SIG-M5 treated with dmso at 0.1 percent for 504 hours (cell line): ENCODE measurements at regions not wholly inside any gene's neighbourhood (a gene's known extent, or its start where the extent isn't known, plus 50 kb on each side); places are given as distances from the start of the nearest gene placed in this dataset.
"Not testable (repeated sequence)": the region's sequence is repeated elsewhere in the genome, so short reads cannot be mapped to it uniquely, and the experiment has no call there.

Experiments used
- DNase-seq: peaks from one replicate; lab custom pipeline; 2025; ENCODE audit not compliant: unreplicated experiment; lab: John Stamatoyannopoulos, UW

DNA sequence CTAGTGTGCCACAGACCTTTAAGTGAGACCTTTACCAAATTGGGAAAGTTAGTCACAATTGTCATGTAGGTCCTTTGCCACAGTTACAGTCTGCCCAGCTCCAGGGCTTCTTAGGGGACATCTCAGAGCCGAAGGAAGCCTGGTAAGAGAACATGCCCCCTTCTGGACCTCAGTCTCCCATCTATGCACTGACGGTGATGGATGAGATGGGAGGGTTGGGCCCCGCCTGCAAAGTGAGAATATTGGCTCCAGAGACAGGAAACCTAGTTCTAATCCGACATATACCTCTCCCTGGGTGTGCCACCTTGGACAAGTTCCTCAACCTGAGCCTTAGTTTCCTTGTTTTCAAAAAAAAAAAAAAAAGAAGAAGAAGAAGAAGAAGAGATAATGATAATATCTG lies 85.1 kb upstream of the NAV2 start:
- DNase-seq = no peak

GRCh38 chr11:19625438-19625837 lies 87.2 kb upstream of the NAV2 start:
- DNase-seq = peak; percentile 54

DNA sequence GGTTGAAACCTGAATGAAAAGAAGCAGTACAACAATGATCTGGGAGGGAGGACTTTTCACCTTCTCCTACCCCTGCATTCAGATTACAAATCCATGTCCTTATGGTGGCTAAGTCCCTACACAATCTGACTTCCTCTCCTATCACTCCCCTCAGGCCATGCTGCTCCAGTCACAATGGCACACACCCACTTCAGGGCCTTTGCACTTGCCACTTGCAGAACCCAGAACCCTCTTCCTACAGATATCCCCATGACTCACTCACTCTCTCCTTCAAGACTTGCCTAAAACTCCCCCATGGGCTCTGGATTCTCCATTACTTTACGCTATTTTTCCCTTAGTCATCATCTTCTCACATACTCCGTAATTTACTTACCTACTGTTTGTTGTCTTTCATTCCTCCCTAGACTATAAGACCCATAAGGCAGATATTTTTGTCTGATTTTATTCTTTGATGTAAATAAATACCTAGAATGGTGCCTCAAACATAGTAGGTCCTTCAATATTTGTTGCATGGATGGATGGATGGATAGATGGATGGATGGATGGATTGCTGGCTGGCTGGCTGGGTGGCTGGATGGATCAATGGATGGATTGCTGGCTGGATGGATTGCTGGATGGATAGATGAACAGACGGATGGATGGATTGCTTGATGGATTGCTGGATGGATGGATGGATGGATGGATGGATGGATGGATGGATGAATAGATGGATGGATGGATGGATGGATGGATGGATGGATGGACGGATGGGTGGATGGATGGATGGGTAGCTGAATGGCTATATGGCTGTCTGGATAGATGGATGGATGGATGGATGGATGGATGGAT lies 94.7 kb upstream of the NAV2 start:
- no peak for DNase-seq

- no peak for DNase-seq
Measured at GRCh38 chr11:19615341-19616183, 97.1 kb upstream of the NAV2 start.

- no peak for DNase-seq
Measured at GRCh38 chr11:19614370-19614940, 98.2 kb upstream of the NAV2 start.

- DNase-seq = not testable (repeated sequence)
Measured at GRCh38 chr11:19612025-19612424, 100.6 kb upstream of the NAV2 start.

- DNase-seq = no peak
Measured at GRCh38 chr11:19607656-19608360, 104.8 kb upstream of the NAV2 start.

GRCh38 chr11:19606856-19607655 lies 105.6 kb upstream of the NAV2 start:
- no peak for DNase-seq

DNA sequence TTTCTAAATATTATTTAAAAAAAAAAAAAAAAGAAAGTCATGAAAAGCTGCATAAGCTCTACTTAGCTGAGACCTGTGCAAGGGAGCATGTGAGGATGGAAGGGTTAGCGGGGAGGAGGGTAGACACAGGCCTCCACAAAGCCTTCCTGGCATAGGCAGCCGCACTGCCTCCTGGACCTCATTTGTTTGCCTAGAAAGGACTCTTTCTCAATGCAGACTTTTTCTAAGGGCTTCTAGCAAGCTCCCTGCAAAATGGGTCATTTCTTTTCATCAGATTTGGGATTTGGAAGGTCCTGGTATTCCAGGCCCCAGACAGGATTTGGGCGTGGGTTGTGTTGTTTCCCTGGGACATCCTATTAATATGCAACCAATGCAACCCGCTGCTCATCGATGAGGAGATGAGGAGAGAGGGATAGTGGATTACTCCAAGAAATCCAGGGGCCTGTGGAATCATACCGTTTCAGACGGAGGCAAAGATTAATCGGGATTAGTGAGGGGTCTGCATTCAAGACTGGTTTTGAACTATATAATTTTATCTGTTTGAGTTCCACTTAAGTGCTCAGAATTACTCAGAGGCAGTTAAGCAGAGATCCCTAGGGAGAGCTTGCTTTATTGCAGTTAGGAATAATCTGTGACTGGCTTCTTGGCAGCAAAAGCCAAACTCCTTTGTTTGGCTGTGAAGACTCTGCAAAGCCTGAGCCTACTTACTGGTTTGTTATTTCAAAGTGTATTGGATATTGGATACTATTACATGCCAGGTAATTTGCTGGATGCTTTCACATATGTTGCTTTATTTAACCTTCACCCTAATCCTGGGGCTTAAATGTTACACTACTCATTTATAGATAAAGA lies 106.9 kb upstream of the NAV2 start:
- DNase-seq = no peak

- no peak for DNase-seq
Measured at GRCh38 chr11:19604679-19605375, 107.8 kb upstream of the NAV2 start.

GRCh38 chr11:19603771-19604170 lies 108.9 kb upstream of the NAV2 start:
- no peak for DNase-seq

GRCh38 chr11:19602891-19603290 lies 109.7 kb upstream of the NAV2 start:
- DNase-seq = no peak

- DNase-seq = no peak
Measured at GRCh38 chr11:19602406-19602805, 110.2 kb upstream of the NAV2 start.

GRCh38 chr11:19601235-19601634 lies 111.4 kb upstream of the NAV2 start:
- DNase-seq = no peak

DNA sequence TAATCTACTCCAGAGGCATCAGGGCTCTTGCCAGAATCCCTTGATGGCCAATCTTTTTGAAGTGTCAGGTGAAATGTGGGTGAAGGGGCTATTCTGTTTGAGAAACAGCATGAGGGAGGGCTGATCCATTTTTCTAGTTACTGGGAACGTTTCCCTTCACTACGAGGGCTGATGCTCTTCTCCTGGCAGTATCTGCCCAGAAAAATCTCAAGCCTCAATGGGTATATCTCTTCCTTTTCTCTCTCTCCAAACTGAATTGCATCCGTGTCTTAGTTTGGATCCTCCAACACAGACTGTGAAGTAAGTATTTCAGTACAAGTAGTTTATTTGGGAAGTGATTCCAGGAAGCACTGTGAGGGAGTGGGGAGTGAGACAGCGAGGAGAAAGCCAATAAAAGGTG lies 113.0 kb upstream of the NAV2 start:
- no peak for DNase-seq

- no peak for DNase-seq
Measured at GRCh38 chr11:19598876-19599486, 113.7 kb upstream of the NAV2 start.

DNA sequence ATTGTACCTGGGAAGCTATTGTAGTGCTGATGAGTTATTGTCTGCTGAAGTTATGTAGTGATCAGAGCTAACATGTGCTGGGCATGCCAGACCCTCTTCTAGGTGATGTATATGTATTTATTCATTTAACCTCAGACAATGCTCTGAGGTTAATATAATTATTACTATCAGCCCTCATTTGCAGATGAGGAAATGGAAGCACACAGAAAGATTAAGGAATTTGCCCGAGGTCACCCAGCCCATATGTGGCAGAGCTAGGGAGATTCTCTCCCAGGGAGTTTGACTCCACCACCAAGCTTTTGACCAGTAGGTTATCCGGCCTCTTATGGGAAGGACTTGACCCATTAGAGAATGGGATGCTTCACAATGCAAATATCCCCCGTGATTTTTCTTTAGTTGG lies 114.2 kb upstream of the NAV2 start:
- DNase-seq = no peak

GRCh38 chr11:19597876-19598275 lies 114.8 kb upstream of the NAV2 start:
- no peak for DNase-seq

DNA sequence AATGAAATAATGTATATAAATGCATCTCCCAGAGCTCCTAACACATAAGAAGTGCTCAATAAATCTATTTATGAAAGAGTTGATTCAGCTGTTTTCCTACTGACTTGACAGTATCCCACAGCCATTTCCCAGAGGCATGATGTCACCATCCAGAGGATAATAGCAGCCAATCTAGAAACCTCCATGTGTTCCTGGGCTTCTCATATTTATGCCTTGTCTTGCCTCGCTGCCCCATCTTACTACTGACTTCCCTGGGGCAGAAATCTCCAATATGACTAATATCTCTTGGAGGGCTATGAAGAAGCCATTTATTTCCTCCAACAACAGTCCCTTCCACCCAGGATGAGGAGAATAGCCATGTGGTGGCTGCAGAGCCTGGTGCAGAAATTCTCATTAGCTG lies 115.4 kb upstream of the NAV2 start:
- DNase-seq = no peak
